ENCODE measurements at regions not wholly inside any gene's neighbourhood (a gene's known extent, or its start where the extent isn't known, plus 50 kb on each side); places are given as distances from the start of the nearest gene placed in this dataset.
"Not testable (repeated sequence)": the region's sequence is repeated elsewhere in the genome, so short reads cannot be mapped to it uniquely, and the experiment has no call there.

DNA sequence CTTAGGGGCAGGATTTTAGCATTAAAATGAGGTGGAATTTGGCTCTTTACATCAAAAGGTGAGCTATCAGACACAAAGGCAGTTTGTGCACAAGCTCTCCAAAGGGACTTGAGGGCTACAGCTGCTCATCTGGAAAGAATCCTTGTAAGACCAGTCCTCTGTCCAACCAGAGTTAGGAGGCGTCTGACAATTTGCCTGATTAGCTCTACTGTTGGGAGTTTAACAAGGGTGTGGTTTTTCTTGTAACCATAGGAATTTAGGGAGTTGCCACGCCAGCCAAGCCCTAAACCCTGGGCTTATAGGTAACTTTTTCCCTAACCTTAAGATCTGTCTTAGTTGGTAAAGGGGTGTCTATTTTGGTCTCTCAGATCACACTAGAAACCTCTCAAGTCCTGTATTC, 55.0 kb upstream of the PLGLB2 start:
- DNase-seq; H3K27ac ChIP-seq; H3K9me3 ChIP-seq; H3K27me3 ChIP-seq; H3K4me1 ChIP-seq; H3K36me3 ChIP-seq; in situ Hi-C loops (cut with MboI; ENCODE audit: low pct_ligation_motif_present in 1 of 4, low pct_unique_long_range_greater_than_20kb in 1 of 4, low sequenced_read_pairs in 3 of 4); intact Hi-C loops (cut with DNase I; ENCODE audit: low total_unique reads); H3K4me3 ChIP-seq: not testable (repeated sequence)
- WGBS, 2 donors (ENCODE audit: low coverage in 1 of 2) = 45% methylated on average over 2 of the region's 2 CpGs; no CpG with 5 or more reads in 1 of the 2 donors

GRCh38 chr2:87693882-87694281, 54.0 kb upstream of the PLGLB2 start:
- H3K4me1 ChIP-seq; DNase-seq; in situ Hi-C loops (cut with MboI; ENCODE audit: low pct_ligation_motif_present in 1 of 4, low pct_unique_long_range_greater_than_20kb in 1 of 4, low sequenced_read_pairs in 3 of 4); H3K36me3 ChIP-seq; H3K27ac ChIP-seq; H3K4me3 ChIP-seq; H3K9me3 ChIP-seq; H3K27me3 ChIP-seq; intact Hi-C loops (cut with DNase I; ENCODE audit: low total_unique reads): not testable (repeated sequence)
- 13% methylated on average over 1 of the region's 1 CpG; no CpG with 5 or more reads in 1 of the 2 donors for WGBS, 2 donors (ENCODE audit: low coverage in 1 of 2)

- WGBS, 2 donors (ENCODE audit: low coverage in 1 of 2) = 68 to 86% methylated on average over 3 to 8 of the region's 9 CpGs
- intact Hi-C loops (cut with DNase I; ENCODE audit: low total_unique reads); H3K4me1 ChIP-seq; H3K27me3 ChIP-seq; H3K27ac ChIP-seq; H3K36me3 ChIP-seq; H3K9me3 ChIP-seq; H3K4me3 ChIP-seq; in situ Hi-C loops (cut with MboI; ENCODE audit: low pct_ligation_motif_present in 1 of 4, low pct_unique_long_range_greater_than_20kb in 1 of 4, low sequenced_read_pairs in 3 of 4); DNase-seq: not testable (repeated sequence)
Measured at GRCh38 chr2:87695596-87696323, 52.1 kb upstream of the PLGLB2 start.

Small RNAs in the stretch of these regions (small RNA-seq; reads per million reads assigned to genes)
- 0 reads per million in 4 donors for gene MIR4771-1
